ENCODE measurements at regions not wholly inside any gene's neighbourhood (a gene's known extent, or its start where the extent isn't known, plus 50 kb on each side); places are given as distances from the start of the nearest gene placed in this dataset.

GRCh38 chr10:37563107-37563714 is 294.2 kb downstream of the ZNF248 start:
- Histone ChIP-seq H2AFZ (ENCODE audit: low read length) (no peak overlapping the region), H3K4me3 (ENCODE audit: low read length, poor library complexity, severe bottlenecking) (no peak overlapping the region)
- no peak for TF ChIP-seq EZH2phosphoT487 (IDR thresholded peaks at IDR 0.05; ENCODE audit: borderline replicate concordance)
- no peak for TF ChIP-seq CTCF (conservative IDR thresholded peaks at IDR 0.05; ENCODE audit: low read length)

GRCh38 chr10:37552881-37553280 is 304.5 kb downstream of the ZNF248 start:
- Histone ChIP-seq H3K36me3 (ENCODE audit: insufficient read depth, low read length) (no peaks in the 10 kb centered on the region), H3K79me2 (ENCODE audit: insufficient read depth, low read length) (no peaks in the 10 kb centered on the region), H3F3A (ENCODE audit: low read depth) (no peaks in the 10 kb centered on the region), H3K9me3 (ENCODE audit: insufficient read depth, low read depth, low read length) (no peaks in the 10 kb centered on the region; the same call in 1 of the 2 replicates), H3K9ac (ENCODE audit: low read depth, low read length, poor library complexity, severe bottlenecking) (no peak overlapping the region), H2AFZ (ENCODE audit: low read length) (no peak overlapping the region), H3K27me3 (ENCODE audit: insufficient read depth, low read length, poor library complexity, severe bottlenecking) (no peaks in the 10 kb centered on the region), H4K20me1 (ENCODE audit: insufficient read depth, low read length, poor library complexity, severe bottlenecking) (no peaks in the 10 kb centered on the region), H3K4me3 (ENCODE audit: low read length, poor library complexity, severe bottlenecking) (no peak overlapping the region), H3K9me2 (replicated peaks; ENCODE audit: low read depth, low read length) (no peaks in the 10 kb centered on the region), H3K4me1 (ENCODE audit: insufficient read depth, low read length, poor library complexity, severe bottlenecking) (no peaks in the 10 kb centered on the region), H3K4me2 (ENCODE audit: low read depth, low read length, poor library complexity, severe bottlenecking) (no peak overlapping the region)
- TF ChIP-seq EZH2phosphoT487 (IDR thresholded peaks at IDR 0.05; ENCODE audit: borderline replicate concordance), result no peak
- TF ChIP-seq CTCF (conservative IDR thresholded peaks at IDR 0.05; ENCODE audit: low read length), result no peak

More at GRCh38 chr10:37563107-37563714, 294.2 kb downstream of the ZNF248 start:
- Histone ChIP-seq H4K20me1 (ENCODE audit: insufficient read depth, low read length, poor library complexity, severe bottlenecking) (no peaks in the 10 kb centered on the region), H3K27me3 (ENCODE audit: insufficient read depth, low read length, poor library complexity, severe bottlenecking) (no peaks in the 10 kb centered on the region), H3K4me1 (ENCODE audit: insufficient read depth, low read length, poor library complexity, severe bottlenecking) (no peaks in the 10 kb centered on the region), H3F3A (ENCODE audit: low read depth) (no peaks in the 10 kb centered on the region), H3K36me3 (ENCODE audit: insufficient read depth, low read length) (no peaks in the 10 kb centered on the region), H3K9me3 (ENCODE audit: insufficient read depth, low read depth, low read length) (no peaks in the 10 kb centered on the region), H3K79me2 (ENCODE audit: insufficient read depth, low read length) (no peaks in the 10 kb centered on the region), H3K9ac (ENCODE audit: low read depth, low read length, poor library complexity, severe bottlenecking) (no peak overlapping the region), H3K4me2 (ENCODE audit: low read depth, low read length, poor library complexity, severe bottlenecking) (no peak overlapping the region), H3K9me2 (replicated peaks; ENCODE audit: low read depth, low read length) (no peaks in the 10 kb centered on the region)

- Histone ChIP-seq H3K9ac (ENCODE audit: low read depth, low read length, poor library complexity, severe bottlenecking) (no peak overlapping the region), H3F3A (ENCODE audit: low read depth) (no peaks in the 10 kb centered on the region), H3K9me2 (replicated peaks; ENCODE audit: low read depth, low read length) (no peaks in the 10 kb centered on the region), H3K9me3 (ENCODE audit: insufficient read depth, low read depth, low read length) (no peaks in the 10 kb centered on the region; the same call in 1 of the 2 replicates), H3K4me2 (ENCODE audit: low read depth, low read length, poor library complexity, severe bottlenecking) (no peak overlapping the region), H2AFZ (ENCODE audit: low read length) (no peak overlapping the region), H3K4me1 (ENCODE audit: insufficient read depth, low read length, poor library complexity, severe bottlenecking) (no peaks in the 10 kb centered on the region), H3K36me3 (ENCODE audit: insufficient read depth, low read length) (no peaks in the 10 kb centered on the region), H4K20me1 (ENCODE audit: insufficient read depth, low read length, poor library complexity, severe bottlenecking) (no peaks in the 10 kb centered on the region), H3K27me3 (ENCODE audit: insufficient read depth, low read length, poor library complexity, severe bottlenecking) (no peaks in the 10 kb centered on the region), H3K79me2 (ENCODE audit: insufficient read depth, low read length) (no peaks in the 10 kb centered on the region), H3K4me3 (ENCODE audit: low read length, poor library complexity, severe bottlenecking) (no peak overlapping the region)
- TF ChIP-seq EZH2phosphoT487 (IDR thresholded peaks at IDR 0.05; ENCODE audit: borderline replicate concordance), result no peak
- TF ChIP-seq CTCF (conservative IDR thresholded peaks at IDR 0.05; ENCODE audit: low read length), result no peak
Measured at GRCh38 chr10:37549054-37549453, 308.4 kb downstream of the ZNF248 start.

All from Loucy (cell line).